KMS-11 (cell line): ENCODE measurements at regions not wholly inside any gene's neighbourhood (a gene's known extent, or its start where the extent isn't known, plus 50 kb on each side); places are given as distances from the start of the nearest gene placed in this dataset.

Source experiments
- H2AFZ ChIP-seq: fragments of 200-600 bp; sonication (generic); 2 replicates; pipeline ENCODE4 v1.6.1; 2016; ENCODE audit warnings: antibody characterized with exemption, mixed run types, low read depth
- H3K27ac ChIP-seq: fragments of 200-600 bp; sonication (generic); 2 replicates; pipeline ENCODE4 v1.6.1; 2016; ENCODE audit warnings: mild to moderate bottlenecking, mixed run types
- H3K27me3 ChIP-seq: fragments of 200-600 bp; sonication (generic); 2 replicates; pipeline ENCODE4 v1.6.1; 2017; ENCODE audit warnings: mild to moderate bottlenecking, low read depth, mixed run types, moderate library complexity; ENCODE audit not compliant: insufficient read depth
- H3K36me3 ChIP-seq: fragments of 200-600 bp; sonication (generic); 2 replicates; pipeline ENCODE4 v1.6.1; 2017; ENCODE audit warnings: mild to moderate bottlenecking, mixed run types; ENCODE audit not compliant: insufficient read depth
- H3K4me1 ChIP-seq: fragments of 200-600 bp; sonication (generic); 2 replicates; pipeline ENCODE4 v1.6.1; 2016; ENCODE audit warnings: mild to moderate bottlenecking, low read depth, mixed run types; ENCODE audit not compliant: poor library complexity, severe bottlenecking
- H3K4me2 ChIP-seq: fragments of 200-600 bp; sonication (generic); 2 replicates; pipeline ENCODE4 v1.7.0; 2016; ENCODE audit warnings: mild to moderate bottlenecking, mixed run types
- H3K4me3 ChIP-seq: fragments of 200-600 bp; sonication (generic); IDR thresholded peaks from 2 replicates; pipeline ENCODE4 v1.6.1; 2017; ENCODE audit warnings: low read depth, low read length, mixed read lengths; ENCODE audit not compliant: insufficient read depth
- H3K79me2 ChIP-seq: fragments of 200-600 bp; sonication (generic); 2 replicates; pipeline ENCODE4 v1.6.1; 2016; ENCODE audit warnings: low read depth, mixed run types; ENCODE audit not compliant: insufficient read depth
- H3K9ac ChIP-seq: fragments of 200-600 bp; sonication (generic); 2 replicates; pipeline ENCODE4 v1.6.1; 2016; ENCODE audit warnings: mild to moderate bottlenecking, mixed run types
- H4K20me1 ChIP-seq: fragments of 200-600 bp; sonication (generic); 2 replicates; pipeline ENCODE4 v1.6.1; 2016; ENCODE audit warnings: mild to moderate bottlenecking, mixed run types; ENCODE audit not compliant: insufficient read depth
- CTCF ChIP-seq: fragments of 200-600 bp; sonication (generic); conservative IDR thresholded peaks from 2 replicates; pipeline ENCODE4 v1.6.1; 2017; ENCODE audit warnings: low read depth, mild to moderate bottlenecking, antibody characterized with exemption, low read length, moderate library complexity, mixed read lengths

DNA sequence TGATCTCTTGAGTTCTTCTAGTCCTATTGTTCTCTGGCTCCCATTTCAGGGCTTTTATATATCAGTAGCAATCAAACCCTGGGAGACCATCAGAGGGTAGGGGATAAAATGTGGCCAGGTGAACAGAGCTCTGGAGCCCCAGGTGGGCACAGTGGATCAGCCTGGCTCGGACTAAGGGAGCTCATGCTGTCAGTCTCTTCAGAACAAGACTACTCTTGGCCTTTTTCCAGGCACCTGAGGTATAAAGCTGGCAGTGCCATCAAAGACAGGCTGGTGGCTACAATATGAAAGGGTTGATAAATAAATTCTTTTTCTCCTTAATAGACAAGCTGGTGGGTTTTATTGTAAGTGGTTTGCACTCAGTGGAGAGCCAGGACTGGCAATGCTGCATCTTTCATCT is 160.0 kb upstream of the CCL2 start:
- no peaks in the 10 kb centered on the region for H4K20me1 ChIP-seq
- H3K36me3 ChIP-seq: no peaks in the 10 kb centered on the region
- H3K27me3 ChIP-seq: no peaks in the 10 kb centered on the region
- no peak overlapping the region for H3K9ac ChIP-seq
- H2AFZ ChIP-seq: no peak overlapping the region
- H3K27ac ChIP-seq: no peak overlapping the region
- no peak overlapping the region for H3K4me3 ChIP-seq
- no peak overlapping the region for H3K4me2 ChIP-seq
- no peak for TF ChIP-seq CTCF
- no peaks in the 10 kb centered on the region for H3K79me2 ChIP-seq
- no peaks in the 10 kb centered on the region for H3K4me1 ChIP-seq

DNA sequence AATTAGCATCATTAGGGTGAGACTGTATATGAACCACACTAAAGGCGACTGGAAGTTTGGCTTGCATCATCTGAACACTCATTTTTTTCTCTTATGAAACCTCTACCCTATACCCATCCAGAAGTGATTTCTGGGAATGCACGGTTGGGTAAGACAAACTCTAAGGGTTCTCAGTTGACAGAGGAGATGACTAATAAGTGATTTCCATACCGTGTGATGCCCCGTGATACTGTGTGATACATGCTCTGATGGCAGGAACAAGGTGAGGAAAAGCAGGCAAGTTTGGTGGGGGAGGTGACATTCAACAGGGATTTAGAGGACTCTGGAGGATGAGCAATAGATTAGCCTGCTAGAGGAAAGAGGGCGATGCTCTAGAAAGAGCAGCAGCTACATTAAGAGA is 156.4 kb upstream of the CCL2 start:
- Histone ChIP-seq H3K4me3 (no peak overlapping the region), H3K9ac (no peak overlapping the region), H3K36me3 (no peaks in the 10 kb centered on the region)

GRCh38 chr17:34099859-34100515 is 155.1 kb upstream of the CCL2 start:
- no peak overlapping the region for H2AFZ ChIP-seq
- H3K4me2 ChIP-seq: no peak overlapping the region
- H3K27ac ChIP-seq: no peak overlapping the region
- no peak for TF ChIP-seq CTCF
- no peak overlapping the region for H3K4me3 ChIP-seq
- no peaks in the 10 kb centered on the region for H3K79me2 ChIP-seq
- no peaks in the 10 kb centered on the region for H3K36me3 ChIP-seq
- H3K4me1 ChIP-seq: no peaks in the 10 kb centered on the region
- no peak overlapping the region for H3K9ac ChIP-seq
- H3K27me3 ChIP-seq: no peaks in the 10 kb centered on the region
- no peaks in the 10 kb centered on the region for H4K20me1 ChIP-seq

More for the DNA sequence above, 156.4 kb upstream of the CCL2 start:
- no peaks in the 10 kb centered on the region for H3K4me1 ChIP-seq
- no peak overlapping the region for H3K27ac ChIP-seq
- H3K4me2 ChIP-seq: no peak overlapping the region
- H2AFZ ChIP-seq: no peak overlapping the region
- H3K27me3 ChIP-seq: no peaks in the 10 kb centered on the region
- H4K20me1 ChIP-seq: no peaks in the 10 kb centered on the region
- no peak for TF ChIP-seq CTCF
- H3K79me2 ChIP-seq: no peaks in the 10 kb centered on the region

DNA sequence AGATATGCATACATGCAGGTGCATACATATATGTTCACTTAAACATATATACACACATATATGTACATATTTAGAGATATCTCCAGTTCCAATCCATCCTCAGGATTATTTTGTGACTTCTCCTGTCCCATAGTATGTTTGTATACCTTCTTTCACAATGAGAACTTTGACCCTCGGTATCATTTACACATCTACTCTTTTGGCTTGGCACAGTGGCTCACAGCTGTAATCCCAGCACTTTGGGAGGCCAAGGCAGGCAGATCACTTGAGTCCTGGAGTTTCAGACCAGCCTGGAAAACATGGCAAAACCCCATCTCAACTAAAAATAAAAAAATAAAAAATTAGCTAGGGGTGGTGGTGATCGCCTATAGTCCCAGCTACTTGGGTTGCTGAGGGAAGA is 148.1 kb upstream of the CCL2 start:
- Histone ChIP-seq H2AFZ (no peak overlapping the region), H3K27ac (no peak overlapping the region), H3K36me3 (no peaks in the 10 kb centered on the region), H3K4me2 (no peak overlapping the region), H3K4me3 (no peak overlapping the region), H3K4me1 (no peaks in the 10 kb centered on the region), H3K27me3 (no peaks in the 10 kb centered on the region), H3K9ac (no peak overlapping the region), H4K20me1 (no peaks in the 10 kb centered on the region), H3K79me2 (no peaks in the 10 kb centered on the region)
- TF ChIP-seq CTCF: no peak
